ENCODE measurements at regions not wholly inside any gene's neighbourhood (a gene's known extent, or its start where the extent isn't known, plus 50 kb on each side); places are given as distances from the start of the nearest gene placed in this dataset.

DNA sequence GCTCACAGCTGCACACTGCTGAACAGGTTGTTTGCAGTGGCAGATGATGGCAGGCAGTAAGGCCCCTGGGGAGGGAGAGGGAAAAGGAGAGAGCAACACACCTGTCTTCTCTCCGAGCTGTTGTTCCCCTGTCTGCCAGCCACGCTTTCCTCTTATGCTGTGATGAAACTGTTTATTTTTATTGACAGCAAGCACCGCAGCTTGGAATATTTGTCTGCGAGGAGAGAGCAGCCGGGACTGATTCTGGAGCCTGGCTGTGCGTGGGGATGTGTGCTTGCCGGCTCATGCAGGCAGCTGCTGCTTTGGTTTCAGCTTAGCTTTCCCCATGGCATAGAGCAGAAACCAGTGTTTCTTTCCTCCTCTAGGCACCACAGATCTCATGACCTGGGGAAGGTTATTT is 58.7 kb upstream of the KCNA5 start:
- no peak overlapping the region for H3K4me3 ChIP-seq (ENCODE audit: low read length)
- DNase-seq (ENCODE audit: low read depth) = no peak
- TF ChIP-seq, protein P1, sequence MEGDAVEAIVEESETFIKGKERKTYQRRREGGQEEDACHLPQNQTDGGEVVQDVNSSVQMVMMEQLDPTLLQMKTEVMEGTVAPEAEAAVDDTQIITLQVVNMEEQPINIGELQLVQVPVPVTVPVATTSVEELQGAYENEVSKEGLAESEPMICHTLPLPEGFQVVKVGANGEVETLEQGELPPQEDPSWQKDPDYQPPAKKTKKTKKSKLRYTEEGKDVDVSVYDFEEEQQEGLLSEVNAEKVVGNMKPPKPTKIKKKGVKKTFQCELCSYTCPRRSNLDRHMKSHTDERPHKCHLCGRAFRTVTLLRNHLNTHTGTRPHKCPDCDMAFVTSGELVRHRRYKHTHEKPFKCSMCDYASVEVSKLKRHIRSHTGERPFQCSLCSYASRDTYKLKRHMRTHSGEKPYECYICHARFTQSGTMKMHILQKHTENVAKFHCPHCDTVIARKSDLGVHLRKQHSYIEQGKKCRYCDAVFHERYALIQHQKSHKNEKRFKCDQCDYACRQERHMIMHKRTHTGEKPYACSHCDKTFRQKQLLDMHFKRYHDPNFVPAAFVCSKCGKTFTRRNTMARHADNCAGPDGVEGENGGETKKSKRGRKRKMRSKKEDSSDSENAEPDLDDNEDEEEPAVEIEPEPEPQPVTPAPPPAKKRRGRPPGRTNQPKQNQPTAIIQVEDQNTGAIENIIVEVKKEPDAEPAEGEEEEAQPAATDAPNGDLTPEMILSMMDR (conservative IDR thresholded peaks at IDR 0.05; ENCODE audit: low read depth, low read length) = no peak

DNA sequence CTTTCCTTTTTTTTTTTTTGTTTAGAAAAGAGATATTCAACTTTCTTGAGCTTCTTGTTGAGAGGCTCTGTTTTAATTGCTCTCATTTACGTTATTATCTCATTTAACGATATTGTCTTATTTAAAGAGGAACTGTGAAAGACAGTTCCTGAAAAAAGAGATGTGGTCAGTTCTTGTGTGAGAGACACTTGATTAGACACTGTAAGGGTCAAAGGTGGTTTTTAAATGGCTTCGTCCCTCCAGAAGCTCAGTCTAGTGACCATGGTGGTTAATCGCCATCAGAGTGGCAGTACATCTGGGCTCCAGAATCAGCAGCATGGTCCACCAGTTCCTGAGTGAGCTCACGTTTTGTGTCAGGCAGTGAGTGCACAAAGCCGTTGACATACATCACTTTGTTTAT is 57.9 kb upstream of the KCNA5 start:
- no peak overlapping the region for H3K4me3 ChIP-seq (ENCODE audit: low read length)
- TF ChIP-seq, protein P1 (conservative IDR thresholded peaks at IDR 0.05; ENCODE audit: low read depth, low read length) = no peak
- no peak for DNase-seq (ENCODE audit: low read depth)

DNA sequence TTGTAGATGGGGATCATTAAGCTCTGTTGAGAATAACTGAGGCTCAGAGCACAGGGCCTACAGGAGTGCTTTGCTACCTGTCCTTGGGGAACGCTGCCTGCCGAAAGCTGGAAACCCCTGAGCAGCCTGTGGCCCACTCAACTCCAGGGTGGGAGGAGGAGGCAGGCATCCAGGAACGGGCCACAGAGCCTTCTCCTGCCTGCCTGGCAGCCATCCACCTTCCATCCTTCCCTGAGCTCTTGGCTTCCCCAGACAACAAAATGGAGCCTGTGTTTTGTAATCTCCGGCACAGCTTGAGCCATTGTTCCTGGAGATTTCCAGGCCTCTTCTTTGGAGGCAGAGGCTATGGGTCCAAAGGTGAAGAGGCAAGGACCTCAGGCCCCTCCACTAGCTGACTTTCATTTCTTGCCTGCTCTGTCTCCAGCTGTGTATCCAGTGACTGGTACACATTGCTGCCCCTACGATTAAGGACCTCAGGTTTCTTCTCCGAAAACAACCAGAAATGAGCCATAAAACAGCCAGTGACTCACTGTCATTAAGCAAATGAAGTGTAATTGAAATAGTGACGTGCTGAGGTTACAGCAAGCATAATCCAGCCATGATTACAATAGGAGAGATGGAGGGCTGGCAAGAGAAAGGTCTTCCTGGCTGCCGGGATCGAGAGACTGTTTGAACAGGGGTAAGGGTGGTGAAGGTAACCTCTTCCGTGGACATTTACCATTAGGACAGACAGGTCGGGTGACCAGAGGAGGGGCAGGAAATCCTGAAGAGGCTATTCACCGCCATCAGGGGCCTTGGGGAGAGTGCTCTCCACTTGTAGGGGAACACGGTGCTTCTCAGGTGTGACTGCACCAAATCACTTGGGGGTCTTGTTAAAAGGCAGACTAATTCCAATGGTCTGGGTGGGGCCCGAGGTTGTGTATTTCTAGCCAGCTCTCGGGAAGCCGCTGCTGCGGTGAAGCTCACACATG is 56.3 kb upstream of the KCNA5 start:
- TF ChIP-seq, protein P1 (conservative IDR thresholded peaks at IDR 0.05; ENCODE audit: low read depth, low read length) = no peak
- H3K4me3 ChIP-seq (ENCODE audit: low read length) = no peak overlapping the region
- DNase-seq (ENCODE audit: low read depth) = no peak

DNA sequence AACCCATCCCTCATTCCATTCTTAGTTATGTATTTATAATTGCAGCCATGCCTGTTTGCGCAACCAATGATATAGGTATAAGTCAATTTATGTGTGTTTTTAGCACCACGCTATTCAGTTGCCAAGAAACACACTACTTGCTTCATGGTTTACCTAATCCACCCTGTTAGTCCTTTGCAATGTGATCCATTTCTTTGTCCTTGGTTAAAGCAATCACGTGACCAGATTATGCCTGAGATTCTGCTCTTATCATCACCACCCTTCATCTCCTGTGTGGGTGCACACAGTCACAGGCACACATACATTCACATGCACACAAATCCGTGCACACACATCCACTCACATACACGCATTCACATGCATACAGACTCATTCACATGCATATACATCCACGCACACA is 52.3 kb upstream of the KCNA5 start:
- no peak overlapping the region for H3K4me3 ChIP-seq (ENCODE audit: low read length)
- DNase-seq (ENCODE audit: low read depth) = no peak
- TF ChIP-seq, protein P1 (conservative IDR thresholded peaks at IDR 0.05; ENCODE audit: low read depth, low read length) = no peak

DNA sequence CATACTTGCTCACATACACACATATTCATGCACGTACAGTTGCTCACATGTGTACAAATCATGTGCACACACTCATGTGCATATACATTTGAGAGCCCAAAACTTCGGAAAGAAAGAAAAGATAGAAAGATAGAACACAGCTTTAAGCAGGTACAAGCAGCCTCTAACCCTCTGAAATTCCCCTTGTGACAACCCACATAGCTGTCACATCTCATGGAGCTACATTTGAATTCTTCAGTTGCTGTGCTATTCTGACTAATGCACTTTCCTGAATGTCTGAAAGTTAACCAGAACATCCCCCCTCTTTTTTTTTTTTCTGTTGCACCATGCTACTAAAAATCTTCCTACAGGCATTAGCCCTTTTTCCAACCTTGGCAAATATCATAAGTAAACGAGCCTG is 51.9 kb upstream of the KCNA5 start:
- no peak for DNase-seq (ENCODE audit: low read depth)
- TF ChIP-seq, protein P1 (conservative IDR thresholded peaks at IDR 0.05; ENCODE audit: low read depth, low read length) = no peak
- H3K4me3 ChIP-seq (ENCODE audit: low read length) = no peak overlapping the region

DNA sequence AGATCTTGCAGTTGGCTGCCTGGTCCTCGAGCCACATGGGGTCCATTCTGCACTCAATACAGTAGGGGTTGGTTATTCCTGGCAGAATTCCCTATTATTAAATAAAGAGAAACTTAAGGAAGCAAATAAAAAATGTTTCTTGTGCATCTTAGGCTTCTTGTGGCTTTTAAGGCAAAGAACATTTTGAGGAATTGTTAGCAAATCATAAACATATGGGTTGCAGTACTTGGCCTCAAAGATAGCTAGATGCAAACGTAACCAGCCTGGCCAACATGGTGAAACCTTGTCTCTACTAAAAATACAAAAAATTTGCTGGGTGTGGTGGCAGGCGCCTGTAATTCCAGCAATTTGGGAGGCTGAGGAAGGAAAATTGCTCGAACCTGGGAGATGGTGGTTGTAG is 50.8 kb upstream of the KCNA5 start:
- DNase-seq (ENCODE audit: low read depth) = no peak
- TF ChIP-seq, protein P1 (conservative IDR thresholded peaks at IDR 0.05; ENCODE audit: low read depth, low read length) = no peak
- no peak overlapping the region for H3K4me3 ChIP-seq (ENCODE audit: low read length)
